HCT116 (cell line): ENCODE measurements at regions not wholly inside any gene's neighbourhood (a gene's known extent, or its start where the extent isn't known, plus 50 kb on each side); places are given as distances from the start of the nearest gene placed in this dataset.

Experiments used
- ATAC-seq: fragments of 200-7000 bp; cut with Tn5 transposase; 2 replicates; pipeline ENCODE4 v1.9.1; 2020; ENCODE audit warnings: mild to moderate bottlenecking, moderate library complexity
- BruUV-seq: library from RNA; stranded (reverse); fragments of 400-500 nt; replicated peaks from 2 replicates; lab custom pipeline; 2021; lab: Mats Ljungman, UMichigan
- CTCF ChIA-PET: fragments of 300-600 bp; sonication (Branson Sonifier 250); formaldehyde crosslinking; loops from one replicate; lab custom pipeline; 2021; ENCODE audit warnings: antibody characterized with exemption; lab: Charles Lee
- POLR2A ChIA-PET: fragments of 300-600, 350-600 bp; sonication (Branson Sonifier 250); formaldehyde crosslinking; loops from one replicate; lab custom pipeline; 2021; ENCODE audit warnings: antibody characterized with exemption; lab: Charles Lee
- RAD21 ChIA-PET, 2 experiments: fragments of 300-600 bp; sonication (Branson Sonifier 250); formaldehyde crosslinking; loops; one replicate each; lab custom pipeline; 2023; ENCODE audit warnings: low total read pairs in 2 of 2; ENCODE audit not compliant: uncharacterized antibody in 2 of 2, unreplicated experiment in 2 of 2, low non-redundant PET in 1 of 2; lab: Charles Lee
- DNase-seq: peaks from one replicate; pipeline ENCODE4 v3.0.0-alpha.2; 2010; ENCODE audit warnings: low read depth, low spot score
- H2AFZ ChIP-seq: fragments of 200-600 bp; shearing (Covaris generic), sonication (generic); 2 replicates; pipeline ENCODE4 v1.6.1; 2017; ENCODE audit warnings: low read depth, mixed run types, mixed read lengths, antibody characterized with exemption, low read length; ENCODE audit not compliant: poor library complexity, severe bottlenecking
- H3K27ac ChIP-seq: 2 replicates; pipeline ENCODE4 v1.5.1; 2012; ENCODE audit warnings: low read depth, low read length
- H3K27me3 ChIP-seq: fragments of 200-600 bp; sonication (generic); 2 replicates; pipeline ENCODE4 v1.6.1; 2016; ENCODE audit warnings: mixed run types, low read length, mixed read lengths; ENCODE audit not compliant: insufficient read depth
- H3K36me3 ChIP-seq, 2 experiments: fragments of 200-500 bp in 1 of 2; fragments of 200-600 bp in 1 of 2; sonication (Bioruptor generic) in 1 of 2; sonication (generic) in 1 of 2; 2 replicates each; pipeline versions ENCODE4 v1.5.1 to v1.6.1; 2014 to 2016; ENCODE audit warnings: low read length in 2 of 2, inconsistent platforms in 1 of 2, mixed read lengths in 1 of 2, mixed run types in 1 of 2; ENCODE audit not compliant: insufficient read depth in 2 of 2, control insufficient read depth in 1 of 2
- H3K4me1 ChIP-seq, 2 experiments: fragments of 200-600 bp in 1 of 2; sonication (generic) in 1 of 2; 2 replicates each; pipeline versions ENCODE4 v1.5.1 to v1.6.1; 2012 to 2017; ENCODE audit warnings: low read length in 2 of 2, inconsistent platforms in 1 of 2, mild to moderate bottlenecking in 1 of 2, mixed read lengths in 1 of 2, mixed run types in 1 of 2, moderate library complexity in 1 of 2; ENCODE audit not compliant: insufficient read depth in 2 of 2, control insufficient read depth in 1 of 2
- H3K4me2 ChIP-seq: fragments of 200-600 bp; sonication (generic); 2 replicates; pipeline ENCODE4 v1.6.1; 2017; ENCODE audit warnings: mixed run types, low read length, mixed read lengths
- H3K4me3 ChIP-seq, 2 experiments: fragments of 200-600 bp in 1 of 2; sonication (generic) in 1 of 2; replicated peaks in 1 of 2; 2 replicates each; pipeline ENCODE4 v1.5.1; 2011 to 2016; ENCODE audit warnings: low read length in 2 of 2, control low read depth in 1 of 2, low read depth in 1 of 2, mild to moderate bottlenecking in 1 of 2, mixed read lengths in 1 of 2, mixed run types in 1 of 2
- H3K79me2 ChIP-seq: fragments of 200-600 bp; sonication (generic); 2 replicates; pipeline ENCODE4 v1.6.1; 2017; ENCODE audit warnings: mild to moderate bottlenecking, mixed run types, low read length, moderate library complexity, mixed read lengths; ENCODE audit not compliant: insufficient read depth
- H3K9ac ChIP-seq: fragments of 200-600 bp; sonication (generic); 2 replicates; pipeline ENCODE4 v1.6.1; 2016; ENCODE audit warnings: low read length, mixed read lengths
- H3K9me2 ChIP-seq: fragments of 200-600 bp; sonication (generic), shearing (Covaris generic); 2 replicates; pipeline ENCODE4 v1.6.1; 2017; ENCODE audit warnings: mixed run types, mild to moderate bottlenecking, moderate library complexity; ENCODE audit not compliant: insufficient read depth
- H3K9me3 ChIP-seq, 2 experiments: fragments of 200-500 bp in 1 of 2; fragments of 200-600 bp in 1 of 2; sonication (Bioruptor generic) in 1 of 2; sonication (generic) in 1 of 2; 2 replicates each; pipeline ENCODE4 v1.6.1; 2014 to 2017; ENCODE audit warnings: low read length in 2 of 2, mixed read lengths in 2 of 2, inconsistent platforms in 1 of 2, low read depth in 1 of 2, mild to moderate bottlenecking in 1 of 2, mixed run types in 1 of 2, moderate library complexity in 1 of 2; ENCODE audit not compliant: control insufficient read depth in 1 of 2, insufficient read depth in 1 of 2
- H4K20me1 ChIP-seq: fragments of 200-600 bp; sonication (generic), shearing (Covaris generic); 2 replicates; pipeline ENCODE4 v1.6.1; 2017; ENCODE audit warnings: mixed run types, mild to moderate bottlenecking, moderate library complexity; ENCODE audit not compliant: insufficient read depth
- EGR1 ChIP-seq: IDR thresholded peaks from 2 replicates; pipeline ENCODE4 v1.6.1; 2012; ENCODE audit warnings: low read depth
- EZH2 ChIP-seq: fragments of 200-600 bp; sonication (generic); IDR thresholded peaks from 2 replicates; pipeline ENCODE4 v1.6.1; 2017; ENCODE audit warnings: antibody characterized with exemption, mixed run types
- FOSL1 ChIP-seq: IDR thresholded peaks from 2 replicates; pipeline ENCODE4 v1.6.1; 2012; ENCODE audit warnings: low read depth
- JUND ChIP-seq: IDR thresholded peaks from 2 replicates; pipeline ENCODE4 v1.6.1; 2012
- POLR2A ChIP-seq: IDR thresholded peaks from 2 replicates; pipeline ENCODE4 v1.7.0; 2011; ENCODE audit warnings: borderline replicate concordance; ENCODE audit not compliant: insufficient read depth, insufficient read length; ENCODE audit errors: extremely low read depth
- RAD21 ChIP-seq: IDR thresholded peaks from 2 replicates; pipeline ENCODE4 v1.6.1; 2012; ENCODE audit warnings: low read depth, mild to moderate bottlenecking
- SP1 ChIP-seq: IDR thresholded peaks from 2 replicates; pipeline ENCODE4 v1.6.1; 2012; ENCODE audit warnings: low read depth
- SRF ChIP-seq: IDR thresholded peaks from 2 replicates; pipeline ENCODE4 v1.6.1; 2012; ENCODE audit warnings: low read depth
- TCF7L2 ChIP-seq: IDR thresholded peaks from 2 replicates; pipeline ENCODE4 v1.7.0; 2011; ENCODE audit warnings: borderline replicate concordance, inconsistent platforms; ENCODE audit not compliant: insufficient read depth, insufficient read length; ENCODE audit errors: extremely low read depth
- ZFX ChIP-seq: fragments of 450-650 bp; IDR thresholded peaks from 2 replicates; pipeline ENCODE4 v1.6.1; 2017
- ZNF274 ChIP-seq: fragments of 200-500 bp; sonication (Bioruptor generic); IDR thresholded peaks from 2 replicates; pipeline ENCODE4 v1.6.1; 2014; ENCODE audit warnings: mild to moderate bottlenecking, low read depth, low read length, inconsistent platforms
- intact Hi-C: fragments of 100-400 bp; cut with micrococcal nuclease; formaldehyde crosslinking; loops from 2 replicates; pipeline ENCODE4 v1.10.0; 2022
- TF ChIP-seq, protein P1 (sequence below): IDR thresholded peaks from 2 replicates; pipeline ENCODE4 v1.6.1; 2012
- TF ChIP-seq, protein P2 (sequence below), 3 experiments: fragments of 200-600 bp in 1 of 3; sonication (generic) in 1 of 3; IDR thresholded peaks in 2 of 3; conservative IDR thresholded peaks in 1 of 3; 2 replicates each; pipeline ENCODE4 v1.5.1; 2012 to 2017; ENCODE audit warnings: low read depth in 2 of 3, low read length in 2 of 3, antibody characterized with exemption in 1 of 3, borderline replicate concordance in 1 of 3, control low read depth in 1 of 3, mild to moderate bottlenecking in 1 of 3, mixed read lengths in 1 of 3, mixed run types in 1 of 3, moderate library complexity in 1 of 3; ENCODE audit not compliant: insufficient read depth in 1 of 3
- TF ChIP-seq, protein P3 (sequence below): IDR thresholded peaks from 2 replicates; pipeline ENCODE4 v1.6.1; 2012

DNA sequence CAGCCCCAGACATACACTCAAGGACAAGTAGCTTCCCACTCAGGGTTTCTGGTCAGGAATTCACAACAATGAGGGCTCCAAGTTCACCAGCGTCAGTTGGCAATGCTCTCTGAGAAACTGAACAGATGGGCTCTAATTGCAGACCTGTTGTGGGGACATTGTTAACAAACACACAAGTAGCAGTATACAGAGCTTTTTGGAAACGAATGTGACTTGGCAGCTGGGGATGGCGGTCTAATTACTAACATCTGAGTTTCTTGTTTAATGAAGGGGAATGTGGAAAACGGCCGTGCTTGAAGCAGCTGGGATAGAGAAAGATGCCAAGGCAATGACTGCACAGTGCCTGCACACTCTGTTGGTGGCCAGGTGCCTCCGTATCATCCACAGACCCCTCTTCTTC, 316.1 kb upstream of the IRX3 start:
- DNase-seq (no peak), ATAC-seq (no peak)
- ChIA-PET POLR2A (no interaction called here), CTCF (no interaction called here), RAD21 (no interaction called here)
- Histone ChIP-seq H3K4me1 (no peaks in the 10 kb centered on the region), H4K20me1 (no peaks in the 10 kb centered on the region), H3K4me3 (no peak overlapping the region), H3K4me2 (no peak overlapping the region), H3K27me3 (no peaks in the 10 kb centered on the region; the same call in 1 of the 2 replicates), H3K9me2 (no peaks in the 10 kb centered on the region), H2AFZ (no peak overlapping the region), H3K36me3 (no peaks in the 10 kb centered on the region), H3K9me3 (0 out of 4 replicates have a peak, but pooled peaks cover 3 to 4% of the 10 kb centered on the region in 2 experiments), H3K27ac (no peak overlapping the region), H3K79me2 (no peaks in the 10 kb centered on the region), H3K9ac (no peak overlapping the region)
- intact Hi-C loops = no loop called here
- BruUV-seq = no TSS peak
- TF ChIP-seq EZH2 (no peak), POLR2A (no peak), ZFX (no peak), SRF (no peak)
- TF ChIP-seq, protein P1, sequence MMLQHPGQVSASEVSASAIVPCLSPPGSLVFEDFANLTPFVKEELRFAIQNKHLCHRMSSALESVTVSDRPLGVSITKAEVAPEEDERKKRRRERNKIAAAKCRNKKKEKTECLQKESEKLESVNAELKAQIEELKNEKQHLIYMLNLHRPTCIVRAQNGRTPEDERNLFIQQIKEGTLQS = no peak
- TF ChIP-seq, protein P2, sequence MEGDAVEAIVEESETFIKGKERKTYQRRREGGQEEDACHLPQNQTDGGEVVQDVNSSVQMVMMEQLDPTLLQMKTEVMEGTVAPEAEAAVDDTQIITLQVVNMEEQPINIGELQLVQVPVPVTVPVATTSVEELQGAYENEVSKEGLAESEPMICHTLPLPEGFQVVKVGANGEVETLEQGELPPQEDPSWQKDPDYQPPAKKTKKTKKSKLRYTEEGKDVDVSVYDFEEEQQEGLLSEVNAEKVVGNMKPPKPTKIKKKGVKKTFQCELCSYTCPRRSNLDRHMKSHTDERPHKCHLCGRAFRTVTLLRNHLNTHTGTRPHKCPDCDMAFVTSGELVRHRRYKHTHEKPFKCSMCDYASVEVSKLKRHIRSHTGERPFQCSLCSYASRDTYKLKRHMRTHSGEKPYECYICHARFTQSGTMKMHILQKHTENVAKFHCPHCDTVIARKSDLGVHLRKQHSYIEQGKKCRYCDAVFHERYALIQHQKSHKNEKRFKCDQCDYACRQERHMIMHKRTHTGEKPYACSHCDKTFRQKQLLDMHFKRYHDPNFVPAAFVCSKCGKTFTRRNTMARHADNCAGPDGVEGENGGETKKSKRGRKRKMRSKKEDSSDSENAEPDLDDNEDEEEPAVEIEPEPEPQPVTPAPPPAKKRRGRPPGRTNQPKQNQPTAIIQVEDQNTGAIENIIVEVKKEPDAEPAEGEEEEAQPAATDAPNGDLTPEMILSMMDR (IDR thresholded peaks at IDR 0.05 in 2 of 3, conservative IDR thresholded peaks at IDR 0.05 in 1 of 3; ENCODE audit: borderline replicate concordance in 1 of 3, insufficient read depth in 1 of 3, low read depth in 2 of 3, low read length in 2 of 3) = no peak

DNA sequence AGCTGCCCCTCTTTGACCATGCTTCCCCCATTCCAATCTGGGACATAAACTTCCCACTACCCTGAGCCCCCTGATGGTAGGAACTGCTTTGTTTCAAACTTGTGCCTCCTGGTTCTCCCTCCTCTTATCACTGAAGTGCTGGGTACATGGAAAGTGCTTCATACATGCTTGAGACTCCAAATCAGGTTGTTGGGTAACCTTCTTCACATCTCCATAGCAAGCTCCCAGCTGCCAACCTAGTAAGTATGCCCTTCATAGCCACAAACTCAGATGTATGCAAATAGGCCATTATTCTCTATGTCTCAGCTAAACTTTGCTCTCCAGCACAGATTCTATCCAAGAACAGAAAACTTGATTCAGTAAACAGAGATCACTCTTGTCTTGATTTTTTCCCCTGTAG, 310.6 kb upstream of the IRX3 start:
- no peak for DNase-seq
- Histone ChIP-seq H3K9me3 (no peaks in the 10 kb centered on the region), H3K36me3 (no peaks in the 10 kb centered on the region), H4K20me1 (no peaks in the 10 kb centered on the region), H3K4me3 (no peak overlapping the region), H3K4me1 (no peaks in the 10 kb centered on the region), H3K9ac (no peak overlapping the region), H3K9me2 (no peaks in the 10 kb centered on the region), H3K79me2 (no peaks in the 10 kb centered on the region), H3K4me2 (no peak overlapping the region), H3K27me3 (peaks cover 5% of the 10 kb centered on the region), H3K27ac (no peak overlapping the region), H2AFZ (no peak overlapping the region)
- TF ChIP-seq, protein P3, sequence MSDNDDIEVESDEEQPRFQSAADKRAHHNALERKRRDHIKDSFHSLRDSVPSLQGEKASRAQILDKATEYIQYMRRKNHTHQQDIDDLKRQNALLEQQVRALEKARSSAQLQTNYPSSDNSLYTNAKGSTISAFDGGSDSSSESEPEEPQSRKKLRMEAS = no peak
- TF ChIP-seq JUND (no peak), POLR2A (no peak), RAD21 (no peak), EGR1 (no peak), ZFX (no peak), FOSL1 (no peak), TCF7L2 (no peak), EZH2 (no peak), SP1 (no peak), ZNF274 (no peak)
- RAD21 ChIA-PET = no interaction called here
- CTCF ChIA-PET = no interaction called here
- intact Hi-C loops = no loop called here
- POLR2A ChIA-PET = no interaction called here
- BruUV-seq = no TSS peak
- no peak for ATAC-seq
